ENCODE measurements at regions not wholly inside any gene's neighbourhood (a gene's known extent, or its start where the extent isn't known, plus 50 kb on each side); places are given as distances from the start of the nearest gene placed in this dataset.

- no peak for DNase-seq
- 84 to 100% (median 91%) methylated on average over 1 of the region's 1 CpG for WGBS, 5 donors
- Histone ChIP-seq H3K27ac (no peak overlapping the region), H3K4me3 (no peak overlapping the region), H3K36me3 (no peaks in the 10 kb centered on the region), H3K9me3 (no peaks in the 10 kb centered on the region), H3K4me1 (peaks cover 0 to 6% (median 0%) of the 10 kb centered on the region in 6 donors), H3K27me3 (replicated peaks in 1 of 7) (no peaks in the 10 kb centered on the region)
- TF ChIP-seq CTCF (IDR thresholded peaks at IDR 0.05 in 8 of 11, conservative IDR thresholded peaks at IDR 0.05 in 3 of 11) (no peak), POLR2AphosphoS5 (IDR thresholded peaks at IDR 0.05) (no peak), POLR2A (IDR thresholded peaks at IDR 0.05) (no peak)
- intact Hi-C loops (cut with DNase I; ENCODE audit: low total_unique reads), result no loop called here
Measured at GRCh38 chr13:50441130-50441529, 402.4 kb downstream of the DLEU7 start.

GRCh38 chr13:50444726-50445125 lies 398.8 kb downstream of the DLEU7 start:
- no peak for DNase-seq
- 65 to 90% (median 81%) methylated on average over 5 of the region's 5 CpGs for WGBS, 5 donors
- Histone ChIP-seq H3K4me1 (peaks cover 0 to 6% (median 0%) of the 10 kb centered on the region in 6 donors), H3K9me3 (no peaks in the 10 kb centered on the region), H3K36me3 (no peaks in the 10 kb centered on the region), H3K4me3 (no peak overlapping the region), H3K27ac (no peak overlapping the region), H3K27me3 (replicated peaks in 1 of 7) (no peaks in the 10 kb centered on the region)
- intact Hi-C loops (cut with DNase I; ENCODE audit: low total_unique reads), result no loop called here
- no peak for TF ChIP-seq POLR2A (IDR thresholded peaks at IDR 0.05)
- TF ChIP-seq CTCF (IDR thresholded peaks at IDR 0.05 in 8 of 11, conservative IDR thresholded peaks at IDR 0.05 in 3 of 11), result no peak
- TF ChIP-seq POLR2AphosphoS5 (IDR thresholded peaks at IDR 0.05), result no peak

GRCh38 chr13:50446611-50447010 lies 396.9 kb downstream of the DLEU7 start:
- Histone ChIP-seq H3K9me3 (no peaks in the 10 kb centered on the region), H3K4me3 (no peak overlapping the region), H3K4me1 (peaks cover 0 to 18% (median 0%) of the 10 kb centered on the region in 6 donors), H3K36me3 (no peaks in the 10 kb centered on the region), H3K27me3 (replicated peaks in 1 of 7) (no peaks in the 10 kb centered on the region), H3K27ac (no peak overlapping the region)
- intact Hi-C loops (cut with DNase I; ENCODE audit: low total_unique reads), result no loop called here
- 50 to 83% (median 62%) methylated on average over 1 of the region's 1 CpG for WGBS, 5 donors
- TF ChIP-seq POLR2AphosphoS5 (IDR thresholded peaks at IDR 0.05) (no peak), CTCF (IDR thresholded peaks at IDR 0.05 in 8 of 11, conservative IDR thresholded peaks at IDR 0.05 in 3 of 11) (no peak), POLR2A (IDR thresholded peaks at IDR 0.05) (no peak)
- DNase-seq, result no peak

- Histone ChIP-seq H3K4me3 (no peak overlapping the region), H3K4me1 (peaks cover 0 to 14% (median 0%) of the 10 kb centered on the region in 6 donors), H3K27me3 (replicated peaks in 1 of 7) (no peaks in the 10 kb centered on the region), H3K9me3 (no peaks in the 10 kb centered on the region), H3K36me3 (no peaks in the 10 kb centered on the region), H3K27ac (no peak overlapping the region)
- 39 to 65% (median 56%) methylated on average over 1 of the region's 1 CpG for WGBS, 5 donors
- TF ChIP-seq POLR2A (IDR thresholded peaks at IDR 0.05), result no peak
- TF ChIP-seq POLR2AphosphoS5 (IDR thresholded peaks at IDR 0.05), result no peak
- no peak for TF ChIP-seq CTCF (IDR thresholded peaks at IDR 0.05 in 8 of 11, conservative IDR thresholded peaks at IDR 0.05 in 3 of 11)
- intact Hi-C loops (cut with DNase I; ENCODE audit: low total_unique reads), result no loop called here
- no peak for DNase-seq
Measured at GRCh38 chr13:50448535-50448998, 394.9 kb downstream of the DLEU7 start.
